ENCODE measurements at regions not wholly inside any gene's neighbourhood (a gene's known extent, or its start where the extent isn't known, plus 50 kb on each side); places are given as distances from the start of the nearest gene placed in this dataset.

DNA sequence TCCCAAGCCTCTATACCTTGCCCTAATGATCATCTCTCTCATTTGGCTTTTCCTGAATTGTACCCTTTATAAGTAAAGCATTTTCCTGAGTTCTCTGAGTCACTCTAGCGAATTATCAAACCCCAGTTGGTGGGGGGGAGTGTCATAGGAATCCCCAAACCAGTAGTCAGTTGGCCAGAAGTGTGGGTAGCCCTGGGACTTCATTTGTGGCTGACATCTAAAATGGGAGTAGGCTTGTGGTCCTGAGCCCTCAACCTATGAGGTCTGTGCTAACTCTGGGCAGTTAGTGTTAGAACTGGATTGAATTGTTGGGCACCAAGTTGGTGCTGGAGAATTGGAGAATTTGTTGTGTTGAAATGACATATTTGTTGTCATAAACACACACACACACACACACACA, 91.3 kb downstream of the BBS10 start:
- no peak overlapping the region for H3K4me3 ChIP-seq (ENCODE audit: low read depth, low read length)
- TF ChIP-seq, protein P1, sequence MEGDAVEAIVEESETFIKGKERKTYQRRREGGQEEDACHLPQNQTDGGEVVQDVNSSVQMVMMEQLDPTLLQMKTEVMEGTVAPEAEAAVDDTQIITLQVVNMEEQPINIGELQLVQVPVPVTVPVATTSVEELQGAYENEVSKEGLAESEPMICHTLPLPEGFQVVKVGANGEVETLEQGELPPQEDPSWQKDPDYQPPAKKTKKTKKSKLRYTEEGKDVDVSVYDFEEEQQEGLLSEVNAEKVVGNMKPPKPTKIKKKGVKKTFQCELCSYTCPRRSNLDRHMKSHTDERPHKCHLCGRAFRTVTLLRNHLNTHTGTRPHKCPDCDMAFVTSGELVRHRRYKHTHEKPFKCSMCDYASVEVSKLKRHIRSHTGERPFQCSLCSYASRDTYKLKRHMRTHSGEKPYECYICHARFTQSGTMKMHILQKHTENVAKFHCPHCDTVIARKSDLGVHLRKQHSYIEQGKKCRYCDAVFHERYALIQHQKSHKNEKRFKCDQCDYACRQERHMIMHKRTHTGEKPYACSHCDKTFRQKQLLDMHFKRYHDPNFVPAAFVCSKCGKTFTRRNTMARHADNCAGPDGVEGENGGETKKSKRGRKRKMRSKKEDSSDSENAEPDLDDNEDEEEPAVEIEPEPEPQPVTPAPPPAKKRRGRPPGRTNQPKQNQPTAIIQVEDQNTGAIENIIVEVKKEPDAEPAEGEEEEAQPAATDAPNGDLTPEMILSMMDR (IDR thresholded peaks at IDR 0.05; ENCODE audit: borderline replicate concordance, insufficient read depth, low read depth, low read length) = no peak

GRCh38 chr12:76256321-76256720, 91.9 kb downstream of the BBS10 start:
- TF ChIP-seq, protein P1 (IDR thresholded peaks at IDR 0.05; ENCODE audit: borderline replicate concordance, insufficient read depth, low read depth, low read length) = no peak

DNA sequence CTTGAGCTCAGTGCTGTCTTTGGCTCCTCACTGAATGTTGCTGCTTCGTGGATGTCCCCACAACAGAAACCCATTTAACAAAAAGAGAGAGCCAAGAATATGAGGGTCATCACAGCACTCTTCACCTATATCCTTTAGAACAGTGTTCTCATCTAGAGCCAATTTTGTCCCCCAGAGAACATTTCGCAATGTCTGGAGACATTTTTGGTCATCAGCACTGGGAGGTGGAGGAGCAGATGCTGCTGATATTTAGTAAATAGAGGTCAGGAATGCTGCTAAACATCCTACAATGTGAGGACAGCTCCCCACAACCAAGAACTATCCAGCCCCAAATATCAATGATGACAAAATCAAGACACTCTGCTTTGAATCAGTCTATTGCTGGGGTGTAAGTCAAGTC, 92.5 kb downstream of the BBS10 start:
- TF ChIP-seq, protein P1 (IDR thresholded peaks at IDR 0.05; ENCODE audit: borderline replicate concordance, insufficient read depth, low read depth, low read length) = no peak
- H3K4me3 ChIP-seq (ENCODE audit: low read depth, low read length) = no peak overlapping the region

More at GRCh38 chr12:76256321-76256720, 91.9 kb downstream of the BBS10 start:
- no peak overlapping the region for H3K4me3 ChIP-seq (ENCODE audit: low read depth, low read length)

GRCh38 chr12:76255281-76255680, 92.9 kb downstream of the BBS10 start:
- TF ChIP-seq, protein P1 (IDR thresholded peaks at IDR 0.05; ENCODE audit: borderline replicate concordance, insufficient read depth, low read depth, low read length) = no peak
- no peak overlapping the region for H3K4me3 ChIP-seq (ENCODE audit: low read depth, low read length)

GRCh38 chr12:76252031-76252430, 96.2 kb downstream of the BBS10 start:
- TF ChIP-seq, protein P1 (IDR thresholded peaks at IDR 0.05; ENCODE audit: borderline replicate concordance, insufficient read depth, low read depth, low read length) = no peak
- no peak overlapping the region for H3K4me3 ChIP-seq (ENCODE audit: low read depth, low read length)

GRCh38 chr12:76250256-76250655, 98.0 kb downstream of the BBS10 start:
- TF ChIP-seq, protein P1 (IDR thresholded peaks at IDR 0.05; ENCODE audit: borderline replicate concordance, insufficient read depth, low read depth, low read length) = no peak
- H3K4me3 ChIP-seq (ENCODE audit: low read depth, low read length) = no peak overlapping the region

DNA sequence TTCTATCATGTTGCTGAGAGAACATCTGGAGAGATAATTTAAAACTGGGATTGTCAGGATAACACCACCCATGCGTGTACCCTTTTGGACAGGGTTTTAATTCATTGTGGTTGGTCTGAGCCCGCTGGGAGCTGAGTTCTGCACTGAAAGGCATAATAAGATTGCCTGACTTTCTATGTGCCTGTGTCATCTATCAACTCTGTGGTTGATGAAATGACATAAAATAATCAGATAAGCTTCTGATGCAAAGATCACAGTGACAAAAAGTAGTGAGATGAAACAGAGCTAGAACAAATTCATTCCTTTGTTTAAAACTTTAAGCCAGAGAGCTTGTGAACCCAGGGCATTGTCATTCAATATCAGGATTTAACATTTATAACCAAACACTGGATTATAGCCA, 98.7 kb downstream of the BBS10 start:
- H3K4me3 ChIP-seq (ENCODE audit: low read depth, low read length) = no peak overlapping the region
- TF ChIP-seq, protein P1 (IDR thresholded peaks at IDR 0.05; ENCODE audit: borderline replicate concordance, insufficient read depth, low read depth, low read length) = no peak

All from GM12875 (cell line).